ENCODE measurements at regions not wholly inside any gene's neighbourhood (a gene's known extent, or its start where the extent isn't known, plus 50 kb on each side); places are given as distances from the start of the nearest gene placed in this dataset.

DNA sequence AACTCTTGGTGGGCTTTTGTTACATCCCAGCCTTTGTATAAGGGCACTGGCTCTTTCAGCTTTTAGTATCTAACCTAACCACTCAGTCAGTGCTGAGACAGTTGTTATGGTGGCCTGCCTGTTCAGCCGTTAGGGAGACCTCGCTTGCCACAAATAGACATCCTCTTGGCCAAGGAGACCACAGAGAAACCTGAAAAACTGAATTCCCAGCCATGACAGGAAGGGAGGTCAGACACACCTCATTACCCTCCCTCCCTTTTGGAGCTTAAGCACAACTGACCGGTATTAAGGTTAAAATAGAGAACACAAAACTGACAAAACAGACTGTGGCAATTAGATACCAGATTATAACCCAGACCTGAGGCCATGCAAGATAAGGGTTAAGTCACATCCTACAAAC, 1639.3 kb downstream of the RPA4 start:
- no peak for DNase-seq (ENCODE audit: low read depth in 2 of 3, low spot score in 1 of 3)

- no peak for DNase-seq (ENCODE audit: low read depth in 2 of 3, low spot score in 1 of 3)
Observed at GRCh38 chrX:98523521-98523920, 1639.8 kb downstream of the RPA4 start.

GRCh38 chrX:98548519-98548918, 1664.8 kb downstream of the RPA4 start:
- DNase-seq (ENCODE audit: low read depth in 2 of 3, low spot score in 1 of 3), result no peak

DNA sequence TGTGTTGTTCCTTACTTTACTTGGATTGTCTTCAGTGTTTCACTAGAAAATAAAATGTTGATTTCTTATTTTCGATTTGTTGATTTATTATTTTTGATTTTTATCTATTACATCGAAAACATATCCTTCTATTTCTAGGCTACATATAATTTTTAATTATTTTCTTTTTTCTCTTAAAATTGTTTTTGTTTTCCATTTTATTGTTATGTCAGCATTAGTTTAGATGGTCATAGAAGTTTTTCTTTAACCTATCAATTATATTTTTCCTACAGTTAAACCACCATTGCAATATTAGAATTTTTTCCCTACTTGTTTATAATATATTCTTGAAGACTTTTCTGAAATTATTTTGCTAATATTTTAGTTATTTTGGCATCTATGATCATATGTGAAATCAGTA, 1685.1 kb downstream of the RPA4 start:
- DNase-seq (ENCODE audit: low read depth in 2 of 3, low spot score in 1 of 3), result no peak

DNA sequence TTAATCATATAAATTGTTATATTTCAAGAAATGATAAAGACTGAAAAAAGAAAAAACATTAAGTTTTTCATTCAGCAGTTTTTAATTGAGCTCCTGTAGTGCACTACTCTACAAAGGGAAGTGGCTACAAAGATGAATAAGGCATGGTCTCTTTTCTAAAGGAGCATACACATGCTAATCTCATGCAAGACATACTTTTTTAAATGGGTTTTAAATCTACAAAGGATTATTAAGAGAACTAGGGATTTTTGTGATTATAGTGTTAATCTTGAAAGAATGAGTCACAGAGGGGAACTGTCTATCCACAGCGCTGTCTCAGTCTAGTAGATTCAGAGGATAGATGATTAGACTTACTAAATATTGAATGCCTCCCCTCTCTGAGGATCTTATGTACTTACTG, 1722.2 kb downstream of the RPA4 start:
- DNase-seq (ENCODE audit: low read depth in 2 of 3, low spot score in 1 of 3), result no peak

DNA sequence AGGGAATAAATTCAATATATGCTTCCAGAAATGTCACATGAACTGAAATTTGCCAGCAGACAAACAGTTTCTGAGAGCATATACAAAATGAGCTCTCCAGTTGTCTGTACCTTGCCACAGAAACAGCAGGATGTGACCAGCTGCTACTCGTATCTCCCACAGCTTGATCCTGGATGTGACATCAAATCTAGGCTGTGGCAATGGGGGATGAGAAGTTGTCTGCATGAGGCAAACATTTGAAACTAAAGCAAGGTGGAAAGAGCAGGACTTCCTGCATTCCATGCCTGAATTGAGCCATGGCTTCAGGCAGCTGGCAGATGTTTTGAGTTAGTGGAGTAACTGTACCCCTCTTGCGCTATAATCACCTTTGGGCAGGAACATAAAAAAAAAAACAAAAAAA, 1724.0 kb downstream of the RPA4 start:
- DNase-seq (ENCODE audit: low read depth in 2 of 3, low spot score in 1 of 3), result no peak

GRCh38 chrX:98627645-98628044, 1743.9 kb downstream of the RPA4 start:
- DNase-seq (ENCODE audit: low read depth in 2 of 3, low spot score in 1 of 3), result no peak

DNA sequence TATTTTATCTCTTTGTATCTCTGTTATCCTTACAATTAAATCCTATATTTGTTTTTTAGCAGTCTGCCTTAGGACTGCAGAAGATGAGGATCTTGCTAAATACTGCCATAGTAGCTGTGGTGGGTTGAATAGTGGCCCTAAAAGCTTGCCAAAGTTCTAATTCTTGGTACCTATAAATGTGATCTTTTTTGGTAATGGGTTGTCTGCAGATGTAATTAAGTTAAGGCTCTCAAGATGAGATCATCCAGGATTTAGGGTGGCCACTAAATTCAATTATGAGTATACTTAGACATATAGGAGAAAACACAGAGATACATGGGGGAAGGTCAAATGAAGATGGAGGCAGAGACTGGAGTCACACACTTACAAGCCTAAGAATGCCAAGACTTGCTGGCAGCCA, 1753.7 kb downstream of the RPA4 start:
- no peak for DNase-seq (ENCODE audit: low read depth in 2 of 3, low spot score in 1 of 3)

DNA sequence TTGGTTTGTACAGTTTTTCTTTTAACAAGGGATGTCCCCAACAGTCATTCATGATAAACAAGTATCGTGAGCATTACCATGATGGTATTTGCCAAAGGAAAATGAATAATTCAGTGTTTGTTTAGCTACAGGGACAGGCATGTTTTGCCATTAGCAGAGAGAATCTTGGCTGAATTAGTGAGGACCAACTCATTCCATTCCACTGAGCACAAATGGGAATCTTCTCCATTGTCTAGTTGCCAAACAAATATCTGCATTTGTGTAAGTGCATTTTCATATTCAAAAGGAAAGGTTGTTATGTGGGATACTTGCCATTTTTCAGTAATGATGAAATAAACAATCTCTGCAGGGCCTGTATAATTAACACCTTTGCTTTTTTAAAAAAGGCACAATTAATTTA, 1762.6 kb downstream of the RPA4 start:
- DNase-seq (ENCODE audit: low read depth in 2 of 3, low spot score in 1 of 3), result no peak

DNA sequence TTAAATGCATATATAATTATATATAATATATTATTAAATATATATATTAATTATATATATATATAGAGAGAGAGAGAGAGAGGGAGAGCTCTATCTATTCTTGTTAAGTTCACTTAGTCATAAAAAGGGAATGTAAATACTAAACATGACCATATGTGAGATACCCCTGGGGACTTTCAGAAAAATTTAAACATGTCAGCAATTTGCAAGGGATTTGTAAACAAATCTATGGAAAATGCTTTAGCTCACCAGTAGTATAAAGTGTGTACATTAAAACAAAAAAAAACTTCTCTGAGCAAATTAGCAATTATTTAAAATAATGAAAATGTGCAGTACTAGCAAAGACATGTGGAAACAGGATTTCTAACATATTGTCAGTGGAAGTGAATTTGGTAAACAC, 1755.5 kb downstream of the PCDH19 start:
- no peak for DNase-seq (ENCODE audit: low read depth in 2 of 3, low spot score in 1 of 3)
